ENCODE measurements at regions not wholly inside any gene's neighbourhood (a gene's known extent, or its start where the extent isn't known, plus 50 kb on each side); places are given as distances from the start of the nearest gene placed in this dataset.

GRCh38 chr4:131381055-131381454 lies 1768.0 kb upstream of the PCDH10 start:
- TF ChIP-seq, protein P1, sequence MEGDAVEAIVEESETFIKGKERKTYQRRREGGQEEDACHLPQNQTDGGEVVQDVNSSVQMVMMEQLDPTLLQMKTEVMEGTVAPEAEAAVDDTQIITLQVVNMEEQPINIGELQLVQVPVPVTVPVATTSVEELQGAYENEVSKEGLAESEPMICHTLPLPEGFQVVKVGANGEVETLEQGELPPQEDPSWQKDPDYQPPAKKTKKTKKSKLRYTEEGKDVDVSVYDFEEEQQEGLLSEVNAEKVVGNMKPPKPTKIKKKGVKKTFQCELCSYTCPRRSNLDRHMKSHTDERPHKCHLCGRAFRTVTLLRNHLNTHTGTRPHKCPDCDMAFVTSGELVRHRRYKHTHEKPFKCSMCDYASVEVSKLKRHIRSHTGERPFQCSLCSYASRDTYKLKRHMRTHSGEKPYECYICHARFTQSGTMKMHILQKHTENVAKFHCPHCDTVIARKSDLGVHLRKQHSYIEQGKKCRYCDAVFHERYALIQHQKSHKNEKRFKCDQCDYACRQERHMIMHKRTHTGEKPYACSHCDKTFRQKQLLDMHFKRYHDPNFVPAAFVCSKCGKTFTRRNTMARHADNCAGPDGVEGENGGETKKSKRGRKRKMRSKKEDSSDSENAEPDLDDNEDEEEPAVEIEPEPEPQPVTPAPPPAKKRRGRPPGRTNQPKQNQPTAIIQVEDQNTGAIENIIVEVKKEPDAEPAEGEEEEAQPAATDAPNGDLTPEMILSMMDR (IDR thresholded peaks at IDR 0.05; ENCODE audit: poor library complexity): no peak
- no peak for TF ChIP-seq EZH2phosphoT487 (IDR thresholded peaks at IDR 0.05; ENCODE audit: low read depth, severe bottlenecking, unreplicated experiment)

Data from hepatocyte (in vitro differentiated cells).